ENCODE measurements at regions not wholly inside any gene's neighbourhood (a gene's known extent, or its start where the extent isn't known, plus 50 kb on each side); places are given as distances from the start of the nearest gene placed in this dataset.

DNA sequence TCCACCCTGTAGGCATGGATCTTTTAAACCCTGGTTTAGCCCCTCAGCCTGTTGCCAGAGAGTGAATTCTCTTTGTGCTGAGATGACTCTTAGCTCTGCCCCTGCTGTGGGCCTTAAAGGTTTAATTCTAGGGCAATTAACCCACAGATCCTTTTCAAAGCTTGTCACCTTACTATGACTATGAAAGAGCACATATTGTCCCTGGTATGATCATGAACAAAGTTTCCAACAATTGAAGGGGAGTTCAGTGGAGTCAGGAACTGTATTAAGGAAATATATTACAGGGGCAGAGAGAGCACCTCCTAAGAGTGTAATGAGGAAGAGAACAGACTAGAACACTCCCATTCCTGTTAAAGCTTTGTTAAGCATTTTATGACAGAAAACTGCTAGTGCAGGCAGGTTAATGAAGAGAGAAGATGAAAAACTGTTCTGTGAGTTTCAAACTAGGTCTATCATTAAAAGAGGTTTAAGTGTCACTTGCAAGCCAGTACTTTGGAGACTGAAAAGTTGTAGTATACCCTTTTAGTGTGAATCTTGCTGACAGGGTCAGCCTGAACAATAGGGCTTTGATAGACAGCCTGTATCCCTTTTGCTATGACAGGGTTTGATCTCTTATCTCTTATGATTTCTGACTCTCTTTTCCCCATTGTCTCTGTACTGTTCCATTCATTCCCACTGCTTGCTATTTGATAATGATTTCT lies 104.2 kb upstream of the ELL2 start:
- no peaks in the 10 kb centered on the region for H3K27me3 Mint-ChIP-seq (ENCODE audit: insufficient read depth, unreplicated experiment)
- BruUV-seq (replicated peaks), result no TSS peak
- CTCF ChIA-PET, result interaction anchor here (0.6 to 1.4 kb wide), 7 partner anchors 10 to 595 kb away, joined by 3 to 4 read pairs (median 3); no protein-coding TSS in a partner anchor
- no peaks in the 10 kb centered on the region for H3K36me3 Mint-ChIP-seq (ENCODE audit: insufficient read depth, unreplicated experiment)
- no peaks in the 10 kb centered on the region for H3K9me3 Mint-ChIP-seq (ENCODE audit: unreplicated experiment)
- peak overlapping the region; percentile 18 for H3K27ac Mint-ChIP-seq (ENCODE audit: low read depth, unreplicated experiment)
- DNase-seq (ENCODE audit: unreplicated experiment), result no peak
- intact Hi-C loops (cut with micrococcal nuclease), result loop anchor here (5.0 kb wide), 1 partner anchor 144 kb away; no protein-coding TSS in a partner anchor
- POLR2A ChIA-PET, result interaction anchor here (0.6 to 2.7 kb wide), 5 partner anchors 10 to 105 kb away, joined by 3 to 14 read pairs (median 8); no protein-coding TSS in a partner anchor
- no peak overlapping the region for H3K4me3 Mint-ChIP-seq (ENCODE audit: unreplicated experiment)
- TF ChIP-seq, protein P1, sequence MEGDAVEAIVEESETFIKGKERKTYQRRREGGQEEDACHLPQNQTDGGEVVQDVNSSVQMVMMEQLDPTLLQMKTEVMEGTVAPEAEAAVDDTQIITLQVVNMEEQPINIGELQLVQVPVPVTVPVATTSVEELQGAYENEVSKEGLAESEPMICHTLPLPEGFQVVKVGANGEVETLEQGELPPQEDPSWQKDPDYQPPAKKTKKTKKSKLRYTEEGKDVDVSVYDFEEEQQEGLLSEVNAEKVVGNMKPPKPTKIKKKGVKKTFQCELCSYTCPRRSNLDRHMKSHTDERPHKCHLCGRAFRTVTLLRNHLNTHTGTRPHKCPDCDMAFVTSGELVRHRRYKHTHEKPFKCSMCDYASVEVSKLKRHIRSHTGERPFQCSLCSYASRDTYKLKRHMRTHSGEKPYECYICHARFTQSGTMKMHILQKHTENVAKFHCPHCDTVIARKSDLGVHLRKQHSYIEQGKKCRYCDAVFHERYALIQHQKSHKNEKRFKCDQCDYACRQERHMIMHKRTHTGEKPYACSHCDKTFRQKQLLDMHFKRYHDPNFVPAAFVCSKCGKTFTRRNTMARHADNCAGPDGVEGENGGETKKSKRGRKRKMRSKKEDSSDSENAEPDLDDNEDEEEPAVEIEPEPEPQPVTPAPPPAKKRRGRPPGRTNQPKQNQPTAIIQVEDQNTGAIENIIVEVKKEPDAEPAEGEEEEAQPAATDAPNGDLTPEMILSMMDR (IDR thresholded peaks at IDR 0.05; ENCODE audit: unreplicated experiment), result no peak
- H3K4me1 Mint-ChIP-seq (ENCODE audit: insufficient read depth, unreplicated experiment), result peaks cover 30% of the 10 kb centered on the region

DNA sequence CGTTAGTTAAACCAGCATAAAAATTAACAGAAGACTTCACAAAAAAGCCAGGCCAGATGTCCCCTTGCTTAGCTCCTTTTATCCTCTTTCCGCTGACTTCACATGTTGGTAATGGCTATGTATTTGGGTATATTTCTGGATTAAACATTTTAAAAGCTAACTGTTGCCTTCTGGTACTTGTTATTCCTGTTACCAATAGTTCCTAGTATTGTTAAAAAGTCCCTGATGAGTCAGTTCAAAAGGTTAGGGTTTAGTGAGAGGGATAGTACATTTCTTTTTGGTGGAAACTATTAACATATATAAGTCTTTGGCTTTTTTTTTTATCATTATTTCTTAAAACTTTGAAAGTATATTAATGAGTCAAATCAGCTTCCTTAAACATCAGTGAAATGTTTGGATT lies 103.2 kb upstream of the ELL2 start:
- no peak for DNase-seq (ENCODE audit: unreplicated experiment)
- Mint-ChIP-seq H3K36me3 (ENCODE audit: insufficient read depth, unreplicated experiment) (no peaks in the 10 kb centered on the region), H3K27ac (ENCODE audit: low read depth, unreplicated experiment) (no peak overlapping the region), H3K4me1 (ENCODE audit: insufficient read depth, unreplicated experiment) (peaks cover 21% of the 10 kb centered on the region), H3K4me3 (ENCODE audit: unreplicated experiment) (no peak overlapping the region), H3K9me3 (ENCODE audit: unreplicated experiment) (no peaks in the 10 kb centered on the region), H3K27me3 (ENCODE audit: insufficient read depth, unreplicated experiment) (no peaks in the 10 kb centered on the region)
- TF ChIP-seq, protein P1 (IDR thresholded peaks at IDR 0.05; ENCODE audit: unreplicated experiment), result no peak
- no TSS peak for BruUV-seq (replicated peaks)
- CTCF ChIA-PET, result interaction anchor here (0.7 to 1.4 kb wide), 4 partner anchors 83 to 272 kb away, joined by 3 to 4 read pairs (median 3); no protein-coding TSS in a partner anchor
- intact Hi-C loops (cut with micrococcal nuclease), result loop anchor here (5.0 kb wide), 1 partner anchor 143 kb away; no protein-coding TSS in a partner anchor
- POLR2A ChIA-PET, result interaction anchor here (0.6 to 2.7 kb wide), 7 partner anchors 11 to 104 kb away, joined by 3 to 14 read pairs (median 7); no protein-coding TSS in a partner anchor

DNA sequence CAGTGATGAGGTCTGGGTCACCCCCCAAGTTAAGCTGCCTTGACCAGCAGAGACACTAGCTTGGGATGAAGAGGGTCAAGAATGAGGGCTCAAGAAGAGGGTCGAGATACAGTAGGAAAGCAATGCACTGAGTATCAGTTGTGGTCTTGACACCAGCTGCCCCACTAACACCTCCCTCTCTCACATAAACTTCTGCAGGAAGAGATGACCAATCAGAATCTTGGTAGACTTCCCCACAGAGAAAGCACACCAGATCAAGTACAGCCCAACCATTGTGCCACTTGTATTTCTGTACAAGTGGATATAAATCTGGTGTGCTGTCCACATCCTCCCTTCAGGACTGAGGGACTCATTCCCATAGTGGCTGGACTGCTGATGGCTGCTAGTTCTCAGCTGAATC lies 101.2 kb upstream of the ELL2 start:
- no TSS peak for BruUV-seq (replicated peaks)
- Mint-ChIP-seq H3K4me3 (ENCODE audit: unreplicated experiment) (no peak overlapping the region), H3K9me3 (ENCODE audit: unreplicated experiment) (no peaks in the 10 kb centered on the region), H3K4me1 (ENCODE audit: insufficient read depth, unreplicated experiment) (peaks cover 14% of the 10 kb centered on the region), H3K27me3 (ENCODE audit: insufficient read depth, unreplicated experiment) (no peaks in the 10 kb centered on the region), H3K36me3 (ENCODE audit: insufficient read depth, unreplicated experiment) (no peaks in the 10 kb centered on the region), H3K27ac (ENCODE audit: low read depth, unreplicated experiment) (no peak overlapping the region)
- intact Hi-C loops (cut with micrococcal nuclease), result no loop called here
- DNase-seq (ENCODE audit: unreplicated experiment), result no peak
- TF ChIP-seq, protein P1 (IDR thresholded peaks at IDR 0.05; ENCODE audit: unreplicated experiment), result no peak
- ChIA-PET POLR2A (no interaction called here), CTCF (interaction anchor here (0.6 to 1.0 kb wide), 2 partner anchors 39 to 94 kb away, joined by 3 read pairs; no protein-coding TSS in a partner anchor)

DNA sequence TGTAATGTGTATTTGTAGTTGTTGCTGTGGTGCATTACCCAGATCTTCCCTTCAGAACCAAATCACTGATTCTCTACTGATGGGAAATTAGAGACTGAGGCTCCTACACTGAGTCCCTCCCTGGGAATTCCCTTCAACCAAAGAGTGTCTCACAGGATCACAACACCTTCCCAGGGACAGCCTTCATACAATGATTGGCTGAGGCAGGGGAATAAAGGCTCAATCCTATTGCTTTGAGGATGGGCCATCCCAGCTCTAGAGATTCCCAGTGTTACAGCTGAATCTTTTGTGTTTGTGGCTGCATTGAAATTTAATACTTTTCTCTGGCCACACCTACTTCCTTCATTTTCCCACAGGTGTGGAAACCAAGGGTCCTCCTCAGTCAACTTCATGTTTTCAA lies 96.4 kb upstream of the ELL2 start:
- H3K9me3 Mint-ChIP-seq (ENCODE audit: unreplicated experiment), result no peaks in the 10 kb centered on the region
- CTCF ChIA-PET, result no interaction called here
- BruUV-seq (replicated peaks), result no TSS peak
- H3K27ac Mint-ChIP-seq (ENCODE audit: low read depth, unreplicated experiment), result no peak overlapping the region
- no peaks in the 10 kb centered on the region for H3K27me3 Mint-ChIP-seq (ENCODE audit: insufficient read depth, unreplicated experiment)
- H3K4me3 Mint-ChIP-seq (ENCODE audit: unreplicated experiment), result no peak overlapping the region
- intact Hi-C loops (cut with micrococcal nuclease), result no loop called here
- TF ChIP-seq, protein P1 (IDR thresholded peaks at IDR 0.05; ENCODE audit: unreplicated experiment), result no peak
- no peak for DNase-seq (ENCODE audit: unreplicated experiment)
- H3K4me1 Mint-ChIP-seq (ENCODE audit: insufficient read depth, unreplicated experiment), result no peaks in the 10 kb centered on the region
- POLR2A ChIA-PET, result interaction anchor here (0.8 to 1.1 kb wide), 2 partner anchors 9 to 14 kb away, joined by 3 to 4 read pairs; no protein-coding TSS in a partner anchor
- no peaks in the 10 kb centered on the region for H3K36me3 Mint-ChIP-seq (ENCODE audit: insufficient read depth, unreplicated experiment)

All from MCF 10A (cell line).